ENCODE measurements at regions not wholly inside any gene's neighbourhood (a gene's known extent, or its start where the extent isn't known, plus 50 kb on each side); places are given as distances from the start of the nearest gene placed in this dataset.

DNA sequence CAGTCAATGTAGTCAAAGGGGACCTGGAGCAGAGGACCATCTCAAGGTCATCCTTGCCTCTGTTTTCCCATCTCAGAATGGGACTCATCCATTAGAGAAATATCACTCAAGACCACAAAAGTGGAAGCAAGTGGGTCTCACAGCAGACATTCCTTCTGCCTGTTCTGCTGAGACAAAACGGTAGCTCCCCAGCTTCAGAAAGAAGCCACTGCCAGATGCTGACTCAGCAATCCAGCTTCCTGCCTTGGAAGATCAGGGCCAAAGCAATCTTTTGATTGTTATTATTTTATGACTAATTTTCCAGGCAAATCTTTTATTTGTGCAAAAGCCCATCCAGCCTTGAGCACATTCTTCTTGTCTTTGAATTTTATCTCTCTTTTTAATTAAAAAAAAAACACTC, 86.8 kb downstream of the CCT6B start:
- CTCF ChIA-PET, result no interaction called here
- peaks cover 7% of the 10 kb centered on the region for H3K27me3 Mint-ChIP-seq
- POLR2A ChIA-PET, result no interaction called here

DNA sequence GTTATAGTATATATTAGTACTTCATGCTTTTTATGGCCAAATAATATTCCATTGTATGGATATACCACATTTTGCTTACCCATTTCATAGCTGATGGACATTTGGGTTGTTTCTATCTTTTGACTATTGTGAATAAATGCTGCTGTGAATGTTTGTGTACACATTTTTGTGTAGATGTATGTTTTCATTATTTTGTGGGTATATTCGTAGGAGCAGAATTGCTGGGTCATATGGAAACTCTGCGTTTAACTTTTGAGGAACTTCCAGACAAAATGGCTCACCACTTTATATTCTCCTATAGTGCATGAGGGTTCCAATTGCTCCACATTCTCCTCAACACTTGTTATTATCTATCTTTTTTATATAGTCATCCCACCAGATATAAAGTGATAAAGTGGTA, 88.6 kb downstream of the CCT6B start:
- ChIA-PET CTCF (no interaction called here), POLR2A (no interaction called here)
- Mint-ChIP-seq H3K27me3 (peaks cover 10% of the 10 kb centered on the region), H3K4me3 (no peak overlapping the region), H3K36me3 (ENCODE audit: low read depth) (no peaks in the 10 kb centered on the region), H3K27ac (no peak overlapping the region), H3K4me1 (no peaks in the 10 kb centered on the region), H3K9me3 (peaks cover 6% of the 10 kb centered on the region)
- DNase-seq, result no peak

More for the DNA sequence above, 86.8 kb downstream of the CCT6B start:
- Mint-ChIP-seq H3K27ac (no peak overlapping the region), H3K9me3 (no peaks in the 10 kb centered on the region), H3K4me1 (no peaks in the 10 kb centered on the region), H3K4me3 (no peak overlapping the region), H3K36me3 (ENCODE audit: low read depth) (no peaks in the 10 kb centered on the region)
- no peak for DNase-seq

DNA sequence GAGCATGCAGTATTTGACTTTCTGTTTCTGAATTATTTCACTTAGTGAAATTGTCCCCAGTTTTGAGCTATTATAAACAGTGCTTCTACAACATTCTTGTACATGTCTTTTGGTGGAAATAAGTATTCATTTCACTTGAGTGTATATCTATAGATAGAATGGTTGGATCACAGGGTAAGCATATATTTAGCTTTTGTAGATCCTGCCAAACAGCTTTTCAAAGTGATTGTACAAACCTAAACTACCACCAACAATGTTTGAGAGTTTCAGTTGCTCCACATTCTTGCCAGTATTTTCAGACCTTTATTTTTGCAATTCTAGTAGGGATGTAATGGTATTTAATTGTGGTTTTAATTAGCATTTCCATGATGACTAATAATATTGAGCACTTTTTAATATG, 91.6 kb downstream of the CCT6B start:
- Mint-ChIP-seq H3K4me3 (no peak overlapping the region), H3K27me3 (peaks cover 6% of the 10 kb centered on the region), H3K36me3 (ENCODE audit: low read depth) (no peaks in the 10 kb centered on the region), H3K9me3 (peaks cover 6% of the 10 kb centered on the region), H3K4me1 (no peaks in the 10 kb centered on the region), H3K27ac (no peak overlapping the region)
- no peak for DNase-seq
- POLR2A ChIA-PET, result no interaction called here
- CTCF ChIA-PET, result no interaction called here

DNA sequence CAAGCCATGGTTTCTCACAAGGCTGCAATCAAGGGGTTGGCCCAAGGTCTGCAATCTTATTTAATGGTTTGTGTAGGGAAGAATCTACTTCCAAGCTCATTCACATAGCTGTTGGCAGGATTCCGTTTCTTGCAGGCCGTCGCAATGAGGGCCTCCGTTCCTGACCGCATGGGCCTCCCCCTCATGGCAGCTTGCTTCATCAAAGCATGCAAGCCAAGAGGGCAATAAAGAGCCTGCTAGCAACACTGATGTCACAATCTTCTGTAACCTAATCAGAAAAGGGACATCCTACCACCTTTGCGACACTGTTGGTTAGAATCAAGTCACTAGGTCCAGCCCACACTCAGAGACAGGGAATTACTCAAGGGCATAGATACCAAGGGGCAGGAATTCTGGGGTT, 95.5 kb downstream of the CCT6B start:
- Mint-ChIP-seq H3K27ac (no peak overlapping the region), H3K9me3 (peaks cover 6% of the 10 kb centered on the region), H3K36me3 (ENCODE audit: low read depth) (no peaks in the 10 kb centered on the region), H3K27me3 (peaks cover 6% of the 10 kb centered on the region), H3K4me1 (no peaks in the 10 kb centered on the region), H3K4me3 (no peak overlapping the region)
- DNase-seq, result no peak
- POLR2A ChIA-PET, result no interaction called here
- CTCF ChIA-PET, result interaction anchor here (0.7 kb wide), 1 partner anchor 13 kb away, joined by 3 read pairs; no protein-coding TSS in a partner anchor

DNA sequence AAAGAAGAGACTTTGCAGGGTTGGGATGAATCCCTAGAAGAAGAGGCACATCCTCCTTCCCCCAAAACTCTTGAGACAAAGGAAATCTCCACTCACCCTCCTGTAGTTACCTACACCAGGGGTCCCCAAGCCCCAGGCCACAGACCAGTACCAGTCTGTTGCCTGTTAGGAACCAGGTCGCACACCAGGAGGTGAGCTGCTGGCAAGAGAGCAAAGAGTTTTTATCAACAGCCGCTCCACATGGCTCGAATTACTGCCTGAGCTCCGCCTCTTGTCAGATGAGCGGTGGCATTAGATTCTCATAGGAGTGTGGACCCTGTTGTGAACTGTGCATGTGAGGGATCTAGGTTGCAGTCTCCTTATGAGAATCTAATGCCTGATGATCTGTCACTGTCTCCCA, 98.9 kb downstream of the CCT6B start:
- Mint-ChIP-seq H3K36me3 (ENCODE audit: low read depth) (no peaks in the 10 kb centered on the region), H3K4me3 (no peak overlapping the region), H3K9me3 (no peaks in the 10 kb centered on the region), H3K27me3 (peaks cover 3% of the 10 kb centered on the region), H3K4me1 (peaks cover 8% of the 10 kb centered on the region), H3K27ac (no peak overlapping the region)
- no peak for DNase-seq
- ChIA-PET POLR2A (no interaction called here), CTCF (interaction anchor here (1.4 kb wide), 1 partner anchor 10 kb away, joined by 5 read pairs; no protein-coding TSS in a partner anchor)

DNA sequence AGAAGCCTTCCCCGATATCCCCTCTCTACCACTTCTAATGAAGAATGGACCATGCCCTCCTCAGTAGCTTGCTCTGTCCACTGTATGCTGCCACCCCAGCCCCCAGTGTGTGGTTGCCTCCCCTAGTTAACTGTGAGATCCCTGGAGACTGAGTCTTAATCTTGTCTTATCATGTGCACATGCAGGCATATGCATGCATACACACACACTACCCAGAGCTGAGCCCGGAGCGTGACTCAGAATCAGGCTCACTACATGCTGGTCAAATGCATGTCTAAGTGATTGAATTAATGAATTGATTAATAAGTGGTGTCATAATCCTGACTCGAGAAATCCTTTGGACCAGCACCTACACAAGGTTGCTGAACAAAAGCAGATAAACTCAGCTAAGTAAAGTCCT, 99.4 kb downstream of the CCT6B start:
- Mint-ChIP-seq H3K27me3 (peaks cover 3% of the 10 kb centered on the region), H3K27ac (no peak overlapping the region), H3K4me1 (peaks cover 8% of the 10 kb centered on the region), H3K9me3 (no peaks in the 10 kb centered on the region), H3K4me3 (no peak overlapping the region), H3K36me3 (ENCODE audit: low read depth) (no peaks in the 10 kb centered on the region)
- POLR2A ChIA-PET, result no interaction called here
- no peak for DNase-seq
- CTCF ChIA-PET, result interaction anchor here (1.4 kb wide), 1 partner anchor 10 kb away, joined by 5 read pairs; no protein-coding TSS in a partner anchor

DNA sequence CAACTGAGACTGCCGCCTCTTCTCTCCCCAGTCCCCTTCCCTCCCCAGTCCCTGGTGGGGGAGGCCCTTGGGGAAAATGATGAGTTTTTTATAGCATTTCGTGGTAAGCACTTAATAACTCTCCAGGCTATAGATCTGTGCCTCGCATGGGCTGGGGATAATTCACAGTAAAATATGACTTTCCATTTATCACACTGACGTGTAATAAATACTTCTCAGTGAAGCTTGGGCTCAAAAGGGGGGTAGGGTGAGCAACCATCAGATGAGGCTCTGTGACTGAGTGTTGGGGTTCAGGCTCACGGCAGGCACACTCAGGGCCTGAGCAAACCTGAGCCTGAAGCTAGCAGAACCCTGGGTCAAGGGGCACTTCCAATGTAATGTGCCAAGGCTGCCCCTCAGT, 101.6 kb downstream of the CCT6B start:
- CTCF ChIA-PET, result interaction anchor here (0.9 kb wide), 1 partner anchor 12 kb away, joined by 3 read pairs; no protein-coding TSS in a partner anchor
- POLR2A ChIA-PET, result no interaction called here
- Mint-ChIP-seq H3K36me3 (ENCODE audit: low read depth) (no peaks in the 10 kb centered on the region), H3K27me3 (peaks cover 3% of the 10 kb centered on the region), H3K9me3 (no peaks in the 10 kb centered on the region), H3K4me1 (peaks cover 8% of the 10 kb centered on the region), H3K4me3 (no peak overlapping the region), H3K27ac (no peak overlapping the region)
- DNase-seq, result no peak

DNA sequence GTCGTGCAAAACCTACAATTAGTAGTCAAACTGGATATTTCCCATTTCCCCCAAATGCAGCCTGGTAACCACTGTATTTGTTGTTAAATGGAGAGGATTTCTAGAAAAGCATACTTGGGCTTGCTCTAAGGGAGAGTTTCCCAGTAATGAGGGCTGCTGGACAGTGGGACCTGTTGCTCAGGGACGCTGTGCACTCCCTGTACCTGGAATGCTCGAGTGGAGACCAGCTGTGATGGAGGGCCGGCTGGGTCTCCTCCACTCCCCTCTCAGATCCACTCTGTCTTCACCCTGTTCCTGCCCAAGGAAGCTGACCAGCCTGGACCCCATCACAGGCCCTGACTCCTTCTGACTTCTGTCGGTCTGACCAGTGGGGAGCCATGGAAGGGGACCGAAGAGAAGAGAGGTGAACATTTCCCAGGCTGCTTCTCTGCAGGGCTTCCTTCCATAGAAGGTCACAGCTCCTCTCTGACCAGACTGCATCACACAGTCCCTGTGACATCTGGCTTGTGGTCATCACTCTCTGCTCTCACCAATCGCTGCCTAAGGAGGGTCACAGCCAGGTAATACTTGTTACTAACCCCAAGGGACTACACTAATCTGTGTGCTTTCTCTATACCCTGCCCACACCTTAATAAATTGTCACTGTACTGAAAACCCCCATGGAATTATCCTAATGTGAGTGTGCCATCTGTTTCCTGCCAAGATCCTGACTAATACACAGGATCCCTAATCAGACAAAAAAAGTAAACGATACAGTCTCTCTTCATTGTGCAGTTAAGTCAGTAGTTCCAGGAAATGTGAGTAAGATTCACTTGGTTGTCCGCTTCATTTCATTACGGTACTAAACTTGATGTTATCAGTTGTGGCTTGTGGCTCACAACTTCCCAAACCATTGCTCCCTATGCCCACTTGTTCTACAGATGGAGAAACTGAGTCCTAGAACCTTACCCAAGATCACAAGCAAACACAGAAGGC, 102.4 kb downstream of the CCT6B start:
- no peaks in the 10 kb centered on the region for H3K9me3 Mint-ChIP-seq
- DNase-seq, result no peak
- CTCF ChIA-PET, result no interaction called here
- no peak overlapping the region for H3K4me3 Mint-ChIP-seq
- H3K36me3 Mint-ChIP-seq (ENCODE audit: low read depth), result no peaks in the 10 kb centered on the region
- POLR2A ChIA-PET, result no interaction called here
- no peak overlapping the region for H3K27ac Mint-ChIP-seq
- peaks cover 8% of the 10 kb centered on the region for H3K4me1 Mint-ChIP-seq
- H3K27me3 Mint-ChIP-seq, result peaks cover 3% of the 10 kb centered on the region

DNA sequence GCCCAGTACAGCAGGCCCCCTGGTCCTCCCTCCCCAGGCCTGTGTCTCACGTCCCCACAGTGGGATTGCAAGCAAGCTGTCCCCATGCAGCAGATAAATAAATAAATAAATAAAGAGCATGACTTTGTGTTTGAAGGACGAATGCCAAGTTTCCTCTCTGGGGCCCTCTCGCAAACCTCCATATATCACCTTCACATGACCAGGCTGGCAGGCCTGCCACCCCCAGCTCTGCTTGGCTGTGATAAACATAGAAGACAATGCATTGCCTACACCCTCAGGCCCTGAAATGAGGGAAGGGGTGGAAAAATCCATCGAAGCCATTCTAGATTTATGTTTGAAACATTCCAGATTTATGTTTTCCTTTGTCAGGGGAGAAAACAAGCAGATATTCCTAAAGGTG, 107.3 kb downstream of the CCT6B start:
- H3K27ac Mint-ChIP-seq, result no peak overlapping the region
- H3K4me1 Mint-ChIP-seq, result peaks cover under 1% of the 10 kb centered on the region

DNA sequence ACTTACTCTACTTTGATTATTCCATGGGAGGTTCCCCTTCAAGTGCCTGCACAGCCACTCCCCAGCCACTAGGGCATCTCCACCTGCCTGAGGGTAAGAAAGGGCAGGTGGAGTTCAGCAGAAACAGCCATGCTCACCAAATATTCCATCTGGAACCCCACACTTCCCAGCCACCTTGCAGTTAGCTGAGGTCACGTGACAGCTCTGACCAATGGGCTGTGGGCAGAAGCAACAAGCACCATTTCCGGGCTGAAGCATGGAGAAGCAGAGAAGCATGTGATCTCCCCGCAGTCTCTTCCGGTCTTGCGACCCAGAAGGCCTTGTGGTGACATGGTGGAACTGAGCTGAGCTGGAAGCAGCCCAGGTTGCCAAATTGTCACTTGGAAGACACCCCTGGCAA, 108.6 kb downstream of the CCT6B start:
- H3K4me1 Mint-ChIP-seq, result no peaks in the 10 kb centered on the region
- POLR2A ChIA-PET, result no interaction called here
- no peak for DNase-seq
- CTCF ChIA-PET, result interaction anchor here (1.4 kb wide), 1 partner anchor 9 kb away, joined by 5 read pairs; no protein-coding TSS in a partner anchor
- H3K36me3 Mint-ChIP-seq (ENCODE audit: low read depth), result no peaks in the 10 kb centered on the region
- no peaks in the 10 kb centered on the region for H3K27me3 Mint-ChIP-seq
- H3K27ac Mint-ChIP-seq, result no peak overlapping the region
- no peak overlapping the region for H3K4me3 Mint-ChIP-seq
- H3K9me3 Mint-ChIP-seq, result no peaks in the 10 kb centered on the region

More for the DNA sequence above, 107.3 kb downstream of the CCT6B start:
- Mint-ChIP-seq H3K36me3 (ENCODE audit: low read depth) (no peaks in the 10 kb centered on the region), H3K9me3 (no peaks in the 10 kb centered on the region), H3K27me3 (peaks cover under 1% of the 10 kb centered on the region), H3K4me3 (no peak overlapping the region)
- DNase-seq, result no peak
- CTCF ChIA-PET, result no interaction called here
- POLR2A ChIA-PET, result no interaction called here

DNA sequence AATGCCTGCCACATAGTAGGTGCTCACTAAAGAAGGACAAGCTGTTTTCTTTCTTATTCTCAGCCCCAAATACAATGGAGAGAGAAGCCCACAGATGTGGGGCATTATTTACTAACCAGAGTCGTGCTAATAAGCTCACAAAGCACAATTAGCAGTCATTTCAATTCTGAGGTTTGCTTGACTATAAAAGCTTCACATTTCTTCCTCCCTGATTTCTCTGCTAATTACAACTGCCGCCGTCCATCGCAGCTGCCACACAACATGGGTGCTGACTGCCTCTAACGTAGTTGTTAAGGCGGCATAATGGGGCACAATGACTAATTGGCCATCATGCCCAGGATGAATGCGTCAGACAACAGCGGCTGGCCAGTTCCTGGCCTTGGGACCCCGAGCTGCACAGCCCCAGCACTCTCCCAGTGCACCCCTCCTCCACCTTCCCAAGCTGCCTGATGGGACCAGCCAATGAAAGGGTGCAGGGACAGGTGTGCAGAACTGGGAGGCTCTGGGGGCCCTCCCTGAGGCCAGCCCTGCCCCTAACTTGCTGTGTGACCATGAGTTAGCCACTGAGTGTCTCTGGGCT, 109.2 kb downstream of the CCT6B start:
- Mint-ChIP-seq H3K4me3 (no peak overlapping the region), H3K4me1 (no peaks in the 10 kb centered on the region), H3K9me3 (no peaks in the 10 kb centered on the region), H3K36me3 (ENCODE audit: low read depth) (no peaks in the 10 kb centered on the region), H3K27me3 (no peaks in the 10 kb centered on the region), H3K27ac (no peak overlapping the region)
- no peak for DNase-seq
- CTCF ChIA-PET, result interaction anchor here (1.4 kb wide), 1 partner anchor 10 kb away, joined by 5 read pairs; no protein-coding TSS in a partner anchor
- POLR2A ChIA-PET, result no interaction called here

DNA sequence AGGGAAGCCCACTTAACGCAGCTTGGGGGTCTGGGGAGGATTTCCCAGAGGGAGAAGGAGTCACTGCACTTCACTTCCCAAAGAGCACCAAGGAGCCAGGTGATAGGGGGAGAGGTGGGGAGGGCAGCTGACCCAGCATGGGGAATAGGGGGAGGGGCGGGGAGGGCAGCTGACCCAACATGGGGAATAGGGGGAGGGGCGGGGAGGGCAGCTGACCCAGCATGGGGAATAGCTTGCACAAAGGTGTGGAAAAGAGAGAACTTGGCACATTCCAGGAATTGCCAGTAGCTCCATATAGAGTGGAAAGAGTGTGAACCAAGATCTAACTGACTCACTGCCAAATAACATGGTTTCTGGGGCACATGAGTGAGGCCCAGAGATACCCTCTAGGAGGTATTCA, 110.3 kb downstream of the CCT6B start:
- H3K36me3 Mint-ChIP-seq (ENCODE audit: low read depth), result no peaks in the 10 kb centered on the region
- H3K9me3 Mint-ChIP-seq, result no peaks in the 10 kb centered on the region
- CTCF ChIA-PET, result no interaction called here
- H3K4me3 Mint-ChIP-seq, result no peak overlapping the region
- no peaks in the 10 kb centered on the region for H3K4me1 Mint-ChIP-seq
- H3K27me3 Mint-ChIP-seq, result no peaks in the 10 kb centered on the region
- POLR2A ChIA-PET, result no interaction called here
- DNase-seq, result no peak
- no peak overlapping the region for H3K27ac Mint-ChIP-seq

DNA sequence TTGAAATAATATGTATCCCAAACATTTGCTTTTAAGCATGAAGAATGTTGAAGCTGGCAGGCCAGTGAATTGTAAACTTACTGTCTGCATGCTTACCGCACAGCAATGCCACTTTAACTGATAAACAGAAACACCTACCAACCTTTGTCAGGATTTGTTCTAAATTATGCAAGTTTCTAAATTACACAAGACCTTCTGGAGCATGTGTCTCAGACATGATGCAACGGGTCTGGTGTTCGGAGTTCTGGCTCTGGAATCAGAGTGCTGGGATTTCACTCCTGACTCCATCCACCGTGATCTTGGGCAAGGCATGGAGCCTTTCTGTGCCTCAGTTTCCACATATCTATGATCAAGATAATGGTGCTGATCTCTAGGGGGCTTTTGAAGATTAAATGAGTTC, 111.2 kb downstream of the CCT6B start:
- no peaks in the 10 kb centered on the region for H3K9me3 Mint-ChIP-seq
- ChIA-PET POLR2A (no interaction called here), CTCF (no interaction called here)
- no peak overlapping the region for H3K4me3 Mint-ChIP-seq
- DNase-seq, result no peak
- H3K27ac Mint-ChIP-seq, result no peak overlapping the region
- no peaks in the 10 kb centered on the region for H3K4me1 Mint-ChIP-seq
- no peaks in the 10 kb centered on the region for H3K27me3 Mint-ChIP-seq
- no peaks in the 10 kb centered on the region for H3K36me3 Mint-ChIP-seq (ENCODE audit: low read depth)

Measured in activated CD4-positive, alpha-beta T cell treated with anti-CD3 and anti-CD28 coated beads, Interleukin-2, amount 10 ng/mL, durations not matched to agents 7 days and 5 days (primary cell).